B cell (primary cell): ENCODE measurements at regions not wholly inside any gene's neighbourhood (a gene's known extent, or its start where the extent isn't known, plus 50 kb on each side); places are given as distances from the start of the nearest gene placed in this dataset.

Experiments
- ATAC-seq: fragments of 200-7000 bp; cut with Tn5 transposase; one replicate; pipeline ENCODE4 v1.10.0; 2021; ENCODE audit warnings: low read depth, mild to moderate bottlenecking, moderate number of reproducible peaks, moderate library complexity
- CTCF ChIA-PET: fragments of 350-600 bp; sonication (Branson Sonifier 250); formaldehyde crosslinking; loops from one replicate; lab custom pipeline; 2021; ENCODE audit warnings: antibody characterized with exemption, inconsistent platforms; lab: Charles Lee
- POLR2A ChIA-PET: fragments of 350-600 bp; sonication (Branson Sonifier 250); formaldehyde crosslinking; loops from one replicate; lab custom pipeline; 2021; ENCODE audit warnings: antibody characterized with exemption; lab: Charles Lee
- DNase-seq: peaks from one replicate; pipeline ENCODE4 v3.0.0; 2013
- H2AFZ ChIP-seq: 2 replicates; pipeline ENCODE4 v1.6.1; 2012; ENCODE audit warnings: mild to moderate bottlenecking, low read depth, low read length; ENCODE audit not compliant: insufficient read depth, poor library complexity, severe bottlenecking
- H3K27ac ChIP-seq, 2 donors: 1 replicate in 1 of 2; 2 replicates in 1 of 2; pipeline ENCODE4 v1.5.1; 2012 to 2013; ENCODE audit warnings: low read length in 2 of 2, mild to moderate bottlenecking in 2 of 2, moderate library complexity in 1 of 2
- H3K27me3 ChIP-seq, 4 experiments: fragments of 200-600 bp in 1 of 4; sonication (generic) in 1 of 4; replicated peaks in 1 of 4; 1 replicate in 2 of 4; 2 replicates in 2 of 4; pipeline versions ENCODE4 v1.6.1 to v1.7.0; 2013 to 2016; ENCODE audit warnings: low read length in 3 of 4, mild to moderate bottlenecking in 2 of 4, mixed read lengths in 1 of 4, moderate library complexity in 1 of 4; ENCODE audit not compliant: insufficient read depth in 4 of 4, control insufficient read depth in 3 of 4; ENCODE audit errors: control extremely low read depth in 1 of 4
- H3K36me3 ChIP-seq, 2 experiments: replicated peaks in 1 of 2; 1 replicate in 1 of 2; 2 replicates in 1 of 2; pipeline versions ENCODE4 v1.6.1 to v1.7.1; 2013; ENCODE audit warnings: low read length in 1 of 2; ENCODE audit not compliant: insufficient read depth in 2 of 2, control insufficient read depth in 1 of 2; ENCODE audit errors: control extremely low read depth in 1 of 2, extremely low read depth in 1 of 2
- H3K4me1 ChIP-seq, 2 donors: fragments of 200-600 bp in 1 of 2; sonication (generic) in 1 of 2; 1 replicate in 1 of 2; 2 replicates in 1 of 2; pipeline versions ENCODE4 v1.5.1 to v1.6.1; 2013 to 2017; ENCODE audit warnings: low read length in 2 of 2; ENCODE audit not compliant: control insufficient read depth in 2 of 2, insufficient read depth in 2 of 2
- H3K4me2 ChIP-seq: replicated peaks from 2 replicates; pipeline ENCODE3; 2012; ENCODE audit warnings: mild to moderate bottlenecking, low read depth, low read length; ENCODE audit not compliant: poor library complexity, severe bottlenecking
- H3K4me3 ChIP-seq, 5 experiments: fragments of 200-600 bp in 1 of 5; sonication (generic) in 1 of 5; 1 replicate in 3 of 5; 2 replicates in 2 of 5; pipeline versions ENCODE4 v1.5.1 to v1.7.0; 2011 to 2016; ENCODE audit warnings: low read length in 4 of 5, mild to moderate bottlenecking in 4 of 5, low read depth in 2 of 5, control low read depth in 1 of 5, moderate library complexity in 1 of 5; ENCODE audit not compliant: insufficient read depth in 1 of 5; ENCODE audit errors: control extremely low read depth in 1 of 5, extremely low read depth in 1 of 5
- H3K79me2 ChIP-seq: fragments of 200-600 bp; sonication (generic); one replicate; pipeline ENCODE4 v1.6.0; 2016; ENCODE audit warnings: low read length; ENCODE audit not compliant: control insufficient read depth, insufficient read depth
- H3K9ac ChIP-seq: fragments of 200-600 bp; sonication (generic); 2 replicates; pipeline ENCODE4 v1.6.1; 2017; ENCODE audit warnings: mild to moderate bottlenecking, low read length, moderate library complexity
- H3K9me3 ChIP-seq, 3 donors: one replicate each; pipeline versions ENCODE4 v1.6.1 to v1.7.1; 2013; ENCODE audit warnings: low read length in 2 of 3; ENCODE audit not compliant: control insufficient read depth in 2 of 3, insufficient read depth in 1 of 3; ENCODE audit errors: control extremely low read depth in 1 of 3
- H4K20me1 ChIP-seq: 2 replicates; pipeline ENCODE4 v1.6.0; 2012; ENCODE audit warnings: mild to moderate bottlenecking, low read length; ENCODE audit not compliant: insufficient read depth, control insufficient read depth, poor library complexity, severe bottlenecking
- H3K27ac Mint-ChIP-seq: one replicate; pipeline ENCODE4 v1.8.0; 2021; ENCODE audit warnings: mixed read lengths
- H3K27me3 Mint-ChIP-seq: one replicate; pipeline ENCODE4 v1.8.0; 2021; ENCODE audit warnings: mixed read lengths
- H3K4me1 Mint-ChIP-seq: one replicate; pipeline ENCODE4 v1.8.0; 2021; ENCODE audit warnings: mixed read lengths
- H3K4me3 Mint-ChIP-seq: one replicate; pipeline ENCODE4 v1.8.0; 2021; ENCODE audit warnings: mixed read lengths
- H3K9me3 Mint-ChIP-seq: one replicate; pipeline ENCODE4 v1.8.0; 2022; ENCODE audit warnings: mixed read lengths; ENCODE audit not compliant: insufficient read depth
- EZH2 ChIP-seq: IDR thresholded peaks from 2 replicates; pipeline ENCODE4 v1.6.1; 2012; ENCODE audit warnings: borderline replicate concordance, low read depth, mild to moderate bottlenecking, moderate library complexity, low read length; ENCODE audit not compliant: insufficient read depth, poor library complexity, severe bottlenecking
- WGBS: methylation state at CpG from one replicate; pipeline ENCODE4 v1.1.5; 2013; ENCODE audit warnings: missing lambda C conversion rate; ENCODE audit not compliant: insufficient coverage; 5-methylcytosine and 5-hydroxymethylcytosine counted together
- intact Hi-C: fragments of 100-400 bp; cut with micrococcal nuclease; formaldehyde crosslinking; loops from one replicate; pipeline ENCODE4 v1.10.0; 2022
- TF ChIP-seq, protein P1 (sequence below): fragments of 200-600 bp; IDR thresholded peaks from one replicate; pipeline ENCODE4 v1.8.0; 2022; ENCODE audit warnings: antibody characterized with exemption, mild to moderate bottlenecking

DNA sequence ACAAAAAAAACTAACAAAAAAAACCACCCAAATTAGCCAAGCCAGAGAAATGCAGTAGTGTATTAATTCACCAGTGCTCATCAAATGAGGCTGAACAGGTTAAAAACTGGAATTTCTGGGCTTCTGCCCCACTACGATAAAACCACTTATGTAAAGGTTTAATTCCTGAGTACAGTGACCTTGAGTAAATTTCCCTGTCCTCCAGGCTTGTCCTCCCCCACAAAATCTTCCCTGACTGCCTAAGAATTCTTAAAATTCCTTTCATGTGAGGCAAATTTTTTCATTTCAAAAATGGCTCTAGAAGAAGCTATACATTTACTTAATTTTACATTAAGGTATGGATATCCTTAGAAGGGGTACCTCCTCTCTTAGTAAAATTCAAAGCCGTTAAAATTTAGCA, 80.1 kb upstream of the ID4 start:
- Histone ChIP-seq H3K27ac (no peak overlapping the region), H3K27me3 (no peaks in the 10 kb centered on the region), H3K79me2 (no peaks in the 10 kb centered on the region), H2AFZ (no peak overlapping the region), H3K4me3 (no peak overlapping the region), H3K9ac (no peak overlapping the region), H3K9me3 (peaks cover 0 to 2% (median 0%) of the 10 kb centered on the region in 3 donors), H3K36me3 (no peaks in the 10 kb centered on the region), H3K4me2 (no peak overlapping the region), H4K20me1 (no peaks in the 10 kb centered on the region), H3K4me1 (no peaks in the 10 kb centered on the region)
- TF ChIP-seq, protein P1, sequence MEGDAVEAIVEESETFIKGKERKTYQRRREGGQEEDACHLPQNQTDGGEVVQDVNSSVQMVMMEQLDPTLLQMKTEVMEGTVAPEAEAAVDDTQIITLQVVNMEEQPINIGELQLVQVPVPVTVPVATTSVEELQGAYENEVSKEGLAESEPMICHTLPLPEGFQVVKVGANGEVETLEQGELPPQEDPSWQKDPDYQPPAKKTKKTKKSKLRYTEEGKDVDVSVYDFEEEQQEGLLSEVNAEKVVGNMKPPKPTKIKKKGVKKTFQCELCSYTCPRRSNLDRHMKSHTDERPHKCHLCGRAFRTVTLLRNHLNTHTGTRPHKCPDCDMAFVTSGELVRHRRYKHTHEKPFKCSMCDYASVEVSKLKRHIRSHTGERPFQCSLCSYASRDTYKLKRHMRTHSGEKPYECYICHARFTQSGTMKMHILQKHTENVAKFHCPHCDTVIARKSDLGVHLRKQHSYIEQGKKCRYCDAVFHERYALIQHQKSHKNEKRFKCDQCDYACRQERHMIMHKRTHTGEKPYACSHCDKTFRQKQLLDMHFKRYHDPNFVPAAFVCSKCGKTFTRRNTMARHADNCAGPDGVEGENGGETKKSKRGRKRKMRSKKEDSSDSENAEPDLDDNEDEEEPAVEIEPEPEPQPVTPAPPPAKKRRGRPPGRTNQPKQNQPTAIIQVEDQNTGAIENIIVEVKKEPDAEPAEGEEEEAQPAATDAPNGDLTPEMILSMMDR = no peak
- no peak for TF ChIP-seq EZH2
- POLR2A ChIA-PET = no interaction called here
- H3K27ac Mint-ChIP-seq = no peak overlapping the region
- DNase-seq = no peak
- WGBS = no CpG with 5 or more reads among the region's 2 CpGs
- H3K4me1 Mint-ChIP-seq = no peaks in the 10 kb centered on the region
- intact Hi-C loops = loop anchor here (10.0 kb wide), 1 partner anchor 1728 kb away; no protein-coding TSS in a partner anchor
- no peaks in the 10 kb centered on the region for H3K27me3 Mint-ChIP-seq
- ATAC-seq = no peak
- no peak overlapping the region for H3K4me3 Mint-ChIP-seq
- CTCF ChIA-PET = no interaction called here
- peaks cover 3% of the 10 kb centered on the region for H3K9me3 Mint-ChIP-seq

DNA sequence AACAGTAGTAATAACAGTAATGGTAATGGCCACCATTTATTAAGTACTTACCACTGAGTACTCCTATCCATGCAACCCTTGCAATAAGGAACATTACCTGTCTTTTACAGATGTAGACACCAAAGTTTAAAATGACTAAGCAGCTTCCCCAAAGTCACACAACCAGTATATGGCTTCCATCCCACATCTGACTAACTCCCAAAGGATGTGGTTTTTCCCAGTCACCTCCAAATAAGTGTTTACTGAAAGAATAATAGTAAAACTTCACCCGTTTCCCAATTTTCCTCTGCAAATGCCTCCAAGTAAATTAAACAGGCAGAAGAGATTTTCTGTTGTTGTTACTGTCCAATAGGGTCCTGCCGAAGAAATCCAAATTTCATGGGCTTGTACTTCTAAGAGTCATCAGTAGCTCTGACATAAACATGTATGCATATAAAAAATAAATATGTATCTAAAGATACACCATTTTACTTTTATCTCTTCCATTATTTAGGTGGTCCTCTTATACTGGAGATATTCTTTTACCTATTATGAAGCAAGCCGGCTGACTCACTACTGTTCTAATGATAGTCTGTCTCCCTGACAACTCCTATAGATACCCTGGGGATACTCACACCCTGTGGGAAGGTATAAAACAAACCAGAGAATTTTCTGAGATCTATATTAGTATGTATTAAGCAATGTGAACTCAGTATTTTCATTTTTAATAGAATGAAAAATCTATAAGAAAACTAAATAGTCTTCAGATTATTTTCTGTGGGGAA, 77.9 kb upstream of the ID4 start:
- Mint-ChIP-seq H3K4me1 (no peaks in the 10 kb centered on the region), H3K27ac (no peak overlapping the region), H3K4me3 (no peak overlapping the region), H3K27me3 (no peaks in the 10 kb centered on the region), H3K9me3 (peaks cover 3% of the 10 kb centered on the region)
- H2AFZ ChIP-seq = no peak overlapping the region
- H3K27me3 ChIP-seq = no peaks in the 10 kb centered on the region
- no peaks in the 10 kb centered on the region for H4K20me1 ChIP-seq
- H3K9ac ChIP-seq = no peak overlapping the region
- WGBS = no CpG with 5 or more reads among the region's 3 CpGs
- ATAC-seq = no peak
- H3K4me3 ChIP-seq = no peak overlapping the region
- ChIA-PET POLR2A (no interaction called here), CTCF (no interaction called here)
- no peak overlapping the region for H3K27ac ChIP-seq
- H3K4me1 ChIP-seq = no peaks in the 10 kb centered on the region
- intact Hi-C loops = loop anchor here (10.0 kb wide), 1 partner anchor 1726 kb away; no protein-coding TSS in a partner anchor
- DNase-seq = no peak
- TF ChIP-seq EZH2 = no peak
- TF ChIP-seq, protein P1 = no peak
- no peaks in the 10 kb centered on the region for H3K79me2 ChIP-seq
- no peak overlapping the region for H3K4me2 ChIP-seq
- H3K36me3 ChIP-seq = no peaks in the 10 kb centered on the region
- peaks cover 0 to 2% (median 0%) of the 10 kb centered on the region in 3 donors for H3K9me3 ChIP-seq
